IMR-90 (cell line): ENCODE measurements at regions not wholly inside any gene's neighbourhood (a gene's known extent, or its start where the extent isn't known, plus 50 kb on each side); places are given as distances from the start of the nearest gene placed in this dataset.
A peak's percentile ranks its signal among the peaks of the same experiment; 100 is the strongest.

Experiments
- CEBPB ChIP-seq: IDR thresholded peaks from 2 replicates; pipeline ENCODE4 v1.6.1; 2012; ENCODE audit warnings: low read depth, low read length, improper control_type of control experiment
- CTCF ChIP-seq: conservative IDR thresholded peaks from 2 replicates; pipeline ENCODE4 v1.5.1; 2012; ENCODE audit warnings: mild to moderate bottlenecking, low read depth, low read length, improper control_type of control experiment
- FOS ChIP-seq: fragments of 150-350 bp; IDR thresholded peaks from 2 replicates; pipeline ENCODE4 v1.6.1; 2016; ENCODE audit warnings: low read depth, low read length
- MAFK ChIP-seq: IDR thresholded peaks from 2 replicates; pipeline ENCODE4 v1.6.1; 2012; ENCODE audit warnings: low read depth, low read length, improper control_type of control experiment
- MAZ ChIP-seq: IDR thresholded peaks from 2 replicates; pipeline ENCODE4 v1.6.1; 2012; ENCODE audit warnings: low read depth, mild to moderate bottlenecking, low read length, improper control_type of control experiment, moderate library complexity, borderline replicate concordance
- MXI1 ChIP-seq: IDR thresholded peaks from 2 replicates; pipeline ENCODE4 v1.6.1; 2012; ENCODE audit warnings: low read depth, mild to moderate bottlenecking, low read length, moderate library complexity, borderline replicate concordance
- NFE2L2 ChIP-seq: fragments of 150-350 bp; IDR thresholded peaks from 2 replicates; pipeline ENCODE4 v1.6.1; 2016; ENCODE audit warnings: low read depth, mild to moderate bottlenecking, low read length
- POLR2A ChIP-seq: IDR thresholded peaks from 2 replicates; pipeline ENCODE4 v1.6.1; 2012; ENCODE audit warnings: mild to moderate bottlenecking, low read depth, low read length
- RAD21 ChIP-seq: IDR thresholded peaks from 2 replicates; pipeline ENCODE4 v1.6.1; 2012; ENCODE audit warnings: low read length, improper control_type of control experiment
- RCOR1 ChIP-seq: IDR thresholded peaks from 2 replicates; pipeline ENCODE4 v1.6.1; 2012; ENCODE audit warnings: mild to moderate bottlenecking, low read length, improper control_type of control experiment; ENCODE audit not compliant: insufficient replicate concordance
- RFX5 ChIP-seq: IDR thresholded peaks from 2 replicates; pipeline ENCODE4 v1.8.0; 2012; ENCODE audit warnings: low read depth, mild to moderate bottlenecking, low read length, moderate library complexity
- SMC3 ChIP-seq: fragments of 150-350 bp; IDR thresholded peaks from 2 replicates; pipeline ENCODE4 v1.6.1; 2016; ENCODE audit warnings: low read depth, mild to moderate bottlenecking, antibody characterized with exemption, low read length, moderate library complexity
- USF2 ChIP-seq: fragments of 150-350 bp; IDR thresholded peaks from 2 replicates; pipeline ENCODE4 v1.6.1; 2017; ENCODE audit warnings: mild to moderate bottlenecking, antibody characterized with exemption, low read length, low read depth
- TF ChIP-seq, protein P1 (sequence below): fragments of 150-350 bp; IDR thresholded peaks from 2 replicates; pipeline ENCODE4 v1.6.1; 2016; ENCODE audit warnings: low read depth, mild to moderate bottlenecking, low read length, moderate library complexity, borderline replicate concordance

- no peak for TF ChIP-seq POLR2A
- TF ChIP-seq CTCF: no peak
- TF ChIP-seq RFX5: no peak
- no peak for TF ChIP-seq RCOR1
- TF ChIP-seq, protein P1, sequence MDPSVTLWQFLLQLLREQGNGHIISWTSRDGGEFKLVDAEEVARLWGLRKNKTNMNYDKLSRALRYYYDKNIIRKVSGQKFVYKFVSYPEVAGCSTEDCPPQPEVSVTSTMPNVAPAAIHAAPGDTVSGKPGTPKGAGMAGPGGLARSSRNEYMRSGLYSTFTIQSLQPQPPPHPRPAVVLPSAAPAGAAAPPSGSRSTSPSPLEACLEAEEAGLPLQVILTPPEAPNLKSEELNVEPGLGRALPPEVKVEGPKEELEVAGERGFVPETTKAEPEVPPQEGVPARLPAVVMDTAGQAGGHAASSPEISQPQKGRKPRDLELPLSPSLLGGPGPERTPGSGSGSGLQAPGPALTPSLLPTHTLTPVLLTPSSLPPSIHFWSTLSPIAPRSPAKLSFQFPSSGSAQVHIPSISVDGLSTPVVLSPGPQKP: no peak
- no peak for TF ChIP-seq RAD21
- no peak for TF ChIP-seq MXI1
- no peak for TF ChIP-seq NFE2L2
- no peak for TF ChIP-seq USF2
- no peak for TF ChIP-seq FOS
- TF ChIP-seq CEBPB: peak; percentile 50; the same call in 1 of the 2 replicates
- no peak for TF ChIP-seq MAFK
- no peak for TF ChIP-seq SMC3
- TF ChIP-seq MAZ: no peak
Measured at GRCh38 chr2:160968183-160968582, 192.0 kb upstream of the TANK start.
